Left lung (tissue), 4 donors: ENCODE measurements at regions not wholly inside any gene's neighbourhood (a gene's known extent, or its start where the extent isn't known, plus 50 kb on each side); places are given as distances from the start of the nearest gene placed in this dataset.

ENCODE experiments used
- ATAC-seq: fragments of 200-7000 bp; cut with Tn5 transposase; one replicate; pipeline ENCODE4 v1.9.1; 2020; ENCODE audit warnings: moderate library complexity
- DNase-seq, 4 donors: peaks; one replicate each; pipeline ENCODE4 v3.0.0-alpha.2; 2013 to 2020
- H3K27ac ChIP-seq, 2 donors: fragments of 200-600 bp; sonication (generic) in 1 of 2; one replicate each; pipeline versions ENCODE4 v1.5.0 to v1.8.0; 2020 to 2021
- H3K27me3 ChIP-seq, 2 donors: fragments of 200-600 bp; sonication (generic) in 1 of 2; one replicate each; pipeline versions ENCODE4 v1.5.0 to v1.8.0; 2020 to 2021
- H3K36me3 ChIP-seq, 2 donors: fragments of 200-600 bp; sonication (generic) in 1 of 2; one replicate each; pipeline versions ENCODE4 v1.5.0 to v1.8.0; 2020 to 2021
- H3K4me1 ChIP-seq, 2 donors: fragments of 200-600 bp; one replicate each; pipeline ENCODE4 v1.8.0; 2021
- H3K4me3 ChIP-seq, 2 donors: fragments of 200-600 bp; sonication (generic) in 1 of 2; one replicate each; pipeline versions ENCODE4 v1.5.0 to v1.8.0; 2020 to 2021; ENCODE audit warnings: mild to moderate bottlenecking in 1 of 2
- H3K9me3 ChIP-seq, 2 donors: fragments of 200-600 bp; sonication (generic) in 1 of 2; one replicate each; pipeline versions ENCODE4 v1.5.0 to v1.8.0; 2020 to 2021
- intact Hi-C, 2 donors: fragments of 100-400 bp; cut with DNase I; formaldehyde crosslinking; loops; one replicate each; pipeline versions ENCODE4 v1.11.2 to v1.14.2; 2022
- TF ChIP-seq, protein P1 (sequence below), 2 donors: fragments of 200-600 bp; sonication (generic) in 1 of 2; IDR thresholded peaks; one replicate each; pipeline versions ENCODE4 v1.5.0 to v1.8.0; 2021; ENCODE audit warnings: antibody characterized with exemption in 2 of 2
- donor health status: DM: no; HTN: yes; CAD: no.
- donor health status: DM: no; HTN: no; CAD: no.

DNA sequence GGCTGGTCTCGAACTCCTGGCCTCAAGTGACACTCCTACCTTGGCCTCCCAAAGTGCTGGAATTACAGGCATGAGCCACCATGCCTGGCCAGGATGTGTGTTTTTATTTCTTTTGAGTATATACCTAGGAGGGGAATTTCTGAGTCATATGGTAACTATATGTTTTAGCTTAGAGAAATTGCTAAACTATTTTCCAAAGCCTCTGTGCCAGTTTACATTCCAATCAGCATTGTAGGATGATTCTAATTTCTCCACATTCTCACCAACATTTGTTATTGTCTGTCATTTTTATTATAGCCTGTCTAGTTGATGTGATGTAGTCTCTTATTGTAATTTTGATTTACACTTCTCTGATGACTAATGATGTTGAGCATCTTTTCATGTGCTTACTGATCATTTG is 1576.0 kb downstream of the RPA4 start:
- Histone ChIP-seq H3K27ac (no peak overlapping the region), H3K4me3 (no peak overlapping the region), H3K9me3 (no peaks in the 10 kb centered on the region), H3K27me3 (no peaks in the 10 kb centered on the region), H3K4me1 (no peaks in the 10 kb centered on the region), H3K36me3 (no peaks in the 10 kb centered on the region)
- intact Hi-C loops, result no loop called here
- no peak for ATAC-seq
- no peak for DNase-seq
- TF ChIP-seq, protein P1, sequence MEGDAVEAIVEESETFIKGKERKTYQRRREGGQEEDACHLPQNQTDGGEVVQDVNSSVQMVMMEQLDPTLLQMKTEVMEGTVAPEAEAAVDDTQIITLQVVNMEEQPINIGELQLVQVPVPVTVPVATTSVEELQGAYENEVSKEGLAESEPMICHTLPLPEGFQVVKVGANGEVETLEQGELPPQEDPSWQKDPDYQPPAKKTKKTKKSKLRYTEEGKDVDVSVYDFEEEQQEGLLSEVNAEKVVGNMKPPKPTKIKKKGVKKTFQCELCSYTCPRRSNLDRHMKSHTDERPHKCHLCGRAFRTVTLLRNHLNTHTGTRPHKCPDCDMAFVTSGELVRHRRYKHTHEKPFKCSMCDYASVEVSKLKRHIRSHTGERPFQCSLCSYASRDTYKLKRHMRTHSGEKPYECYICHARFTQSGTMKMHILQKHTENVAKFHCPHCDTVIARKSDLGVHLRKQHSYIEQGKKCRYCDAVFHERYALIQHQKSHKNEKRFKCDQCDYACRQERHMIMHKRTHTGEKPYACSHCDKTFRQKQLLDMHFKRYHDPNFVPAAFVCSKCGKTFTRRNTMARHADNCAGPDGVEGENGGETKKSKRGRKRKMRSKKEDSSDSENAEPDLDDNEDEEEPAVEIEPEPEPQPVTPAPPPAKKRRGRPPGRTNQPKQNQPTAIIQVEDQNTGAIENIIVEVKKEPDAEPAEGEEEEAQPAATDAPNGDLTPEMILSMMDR (IDR thresholded peaks at IDR 0.05), result no peak

DNA sequence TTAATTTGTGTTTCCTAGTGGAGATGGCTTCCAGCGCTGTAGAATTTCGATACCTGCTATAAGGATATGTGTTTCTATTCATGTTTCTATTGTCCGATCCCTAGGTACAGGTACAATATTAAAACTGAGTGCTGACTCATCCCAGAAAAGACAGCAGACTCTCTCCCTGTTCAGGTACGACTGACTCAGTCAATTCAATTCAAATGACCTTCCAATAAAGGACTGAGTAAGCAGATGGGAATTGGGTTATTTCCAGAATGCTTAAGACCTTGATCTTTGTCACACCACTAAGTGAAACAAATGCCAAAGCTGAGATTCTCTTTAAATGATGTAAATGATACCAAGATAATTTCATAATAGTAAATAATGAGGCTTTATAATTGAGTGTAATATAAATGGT is 1596.9 kb downstream of the RPA4 start:
- Histone ChIP-seq H3K27me3 (no peaks in the 10 kb centered on the region), H3K4me1 (no peaks in the 10 kb centered on the region), H3K9me3 (no peaks in the 10 kb centered on the region), H3K36me3 (no peaks in the 10 kb centered on the region), H3K27ac (no peak overlapping the region), H3K4me3 (no peak overlapping the region)
- ATAC-seq (no peak), DNase-seq (no peak)
- TF ChIP-seq, protein P1 (IDR thresholded peaks at IDR 0.05), result no peak
- intact Hi-C loops, result no loop called here

DNA sequence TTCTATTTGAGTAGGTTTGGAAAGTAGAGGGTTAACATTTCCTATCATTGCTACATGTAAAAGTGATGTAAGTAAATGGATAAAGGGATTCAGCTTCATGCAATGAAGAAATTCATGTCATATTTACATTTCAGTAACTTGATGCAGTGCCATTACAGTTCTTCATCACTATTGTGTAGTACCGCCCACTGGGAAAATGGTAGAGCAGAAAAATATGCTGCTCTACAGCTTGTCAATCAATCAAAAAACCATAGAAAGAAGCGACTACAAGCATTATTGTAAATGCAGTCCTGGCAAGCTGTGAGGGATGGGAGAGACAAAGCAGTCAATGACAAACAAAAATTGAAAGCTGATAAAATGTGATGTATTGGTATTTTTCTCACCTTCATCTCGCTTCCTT is 1597.9 kb downstream of the RPA4 start:
- DNase-seq, result no peak
- TF ChIP-seq, protein P1 (IDR thresholded peaks at IDR 0.05), result no peak
- H3K27me3 ChIP-seq, result no peaks in the 10 kb centered on the region
- intact Hi-C loops, result no loop called here
- no peaks in the 10 kb centered on the region for H3K9me3 ChIP-seq
- H3K4me3 ChIP-seq, result no peak overlapping the region
- ATAC-seq, result no peak
- H3K4me1 ChIP-seq, result no peaks in the 10 kb centered on the region
- no peak overlapping the region for H3K27ac ChIP-seq
- H3K36me3 ChIP-seq, result no peaks in the 10 kb centered on the region

DNA sequence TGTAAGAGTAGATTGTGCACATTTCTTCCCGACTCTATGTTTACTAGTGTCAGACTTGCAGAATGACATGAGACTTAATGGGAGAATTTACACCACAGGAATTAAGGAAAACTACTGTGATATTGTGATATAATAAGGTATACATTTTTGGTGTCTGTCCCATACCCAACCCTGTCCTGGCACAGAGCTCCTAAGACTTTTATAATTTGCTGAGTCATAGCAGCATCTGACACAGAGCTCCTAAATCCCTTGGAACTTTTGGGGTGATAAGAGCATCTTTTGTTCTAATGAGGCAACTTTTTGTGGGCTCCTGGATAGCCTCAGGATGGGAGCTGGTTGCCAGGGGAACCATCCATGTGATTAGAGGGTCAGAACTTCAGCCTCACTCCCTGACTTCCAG is 1607.0 kb downstream of the RPA4 start:
- intact Hi-C loops, result no loop called here
- Histone ChIP-seq H3K4me1 (no peaks in the 10 kb centered on the region), H3K9me3 (no peaks in the 10 kb centered on the region), H3K4me3 (no peak overlapping the region), H3K36me3 (no peaks in the 10 kb centered on the region), H3K27me3 (no peaks in the 10 kb centered on the region), H3K27ac (no peak overlapping the region)
- DNase-seq (no peak), ATAC-seq (no peak)
- TF ChIP-seq, protein P1 (IDR thresholded peaks at IDR 0.05), result no peak

DNA sequence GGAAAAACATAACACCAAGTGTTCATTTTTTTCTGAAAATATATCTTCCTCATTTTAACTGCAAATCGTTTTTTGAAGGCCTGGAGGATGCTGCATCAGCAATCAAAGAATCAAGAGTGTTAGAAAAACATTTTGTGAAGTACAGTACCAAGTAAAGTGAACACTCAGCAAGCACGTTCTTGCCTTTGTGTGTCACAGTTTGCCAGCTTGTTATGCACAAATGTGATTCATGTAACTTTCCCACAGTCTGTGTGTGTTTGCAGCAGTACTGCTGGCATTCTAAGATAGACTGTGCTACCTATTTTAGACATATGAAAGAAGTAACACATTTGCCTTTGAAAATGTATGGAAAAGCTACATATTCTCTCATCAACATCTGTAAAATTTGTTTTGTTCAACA is 1617.7 kb downstream of the RPA4 start:
- Histone ChIP-seq H3K27ac (no peak overlapping the region), H3K27me3 (no peaks in the 10 kb centered on the region), H3K4me1 (no peaks in the 10 kb centered on the region), H3K4me3 (no peak overlapping the region), H3K9me3 (no peaks in the 10 kb centered on the region), H3K36me3 (no peaks in the 10 kb centered on the region)
- intact Hi-C loops, result no loop called here
- no peak for ATAC-seq
- no peak for DNase-seq
- TF ChIP-seq, protein P1 (IDR thresholded peaks at IDR 0.05), result no peak
